IMR-90 (cell line): ENCODE measurements at regions not wholly inside any gene's neighbourhood (a gene's known extent, or its start where the extent isn't known, plus 50 kb on each side); places are given as distances from the start of the nearest gene placed in this dataset.

Experiments
- BHLHE40 ChIP-seq: fragments of 150-350 bp; IDR thresholded peaks from 2 replicates; pipeline ENCODE4 v1.6.1; 2016; ENCODE audit warnings: mild to moderate bottlenecking, low read depth, low read length
- CEBPB ChIP-seq: IDR thresholded peaks from 2 replicates; pipeline ENCODE4 v1.6.1; 2012; ENCODE audit warnings: low read depth, low read length, improper control_type of control experiment
- FOS ChIP-seq: fragments of 150-350 bp; IDR thresholded peaks from 2 replicates; pipeline ENCODE4 v1.6.1; 2016; ENCODE audit warnings: low read depth, low read length
- MAZ ChIP-seq: IDR thresholded peaks from 2 replicates; pipeline ENCODE4 v1.6.1; 2012; ENCODE audit warnings: low read depth, mild to moderate bottlenecking, low read length, improper control_type of control experiment, moderate library complexity, borderline replicate concordance
- MXI1 ChIP-seq: IDR thresholded peaks from 2 replicates; pipeline ENCODE4 v1.6.1; 2012; ENCODE audit warnings: low read depth, mild to moderate bottlenecking, low read length, moderate library complexity, borderline replicate concordance
- POLR2A ChIP-seq: IDR thresholded peaks from 2 replicates; pipeline ENCODE4 v1.6.1; 2012; ENCODE audit warnings: mild to moderate bottlenecking, low read depth, low read length
- RAD21 ChIP-seq: IDR thresholded peaks from 2 replicates; pipeline ENCODE4 v1.6.1; 2012; ENCODE audit warnings: low read length, improper control_type of control experiment
- RCOR1 ChIP-seq: IDR thresholded peaks from 2 replicates; pipeline ENCODE4 v1.6.1; 2012; ENCODE audit warnings: mild to moderate bottlenecking, low read length, improper control_type of control experiment; ENCODE audit not compliant: insufficient replicate concordance
- TF ChIP-seq, protein P1 (sequence below): conservative IDR thresholded peaks from 2 replicates; pipeline ENCODE4 v1.5.1; 2012; ENCODE audit warnings: mild to moderate bottlenecking, low read depth, low read length, improper control_type of control experiment
- TF ChIP-seq, protein P2 (sequence below): fragments of 150-350 bp; IDR thresholded peaks from 2 replicates; pipeline ENCODE4 v1.6.1; 2016; ENCODE audit warnings: low read depth, mild to moderate bottlenecking, low read length, moderate library complexity, borderline replicate concordance

GRCh38 chr1:238484121-238484520, 593.4 kb upstream of the ZP4 start:
- TF ChIP-seq, protein P1, sequence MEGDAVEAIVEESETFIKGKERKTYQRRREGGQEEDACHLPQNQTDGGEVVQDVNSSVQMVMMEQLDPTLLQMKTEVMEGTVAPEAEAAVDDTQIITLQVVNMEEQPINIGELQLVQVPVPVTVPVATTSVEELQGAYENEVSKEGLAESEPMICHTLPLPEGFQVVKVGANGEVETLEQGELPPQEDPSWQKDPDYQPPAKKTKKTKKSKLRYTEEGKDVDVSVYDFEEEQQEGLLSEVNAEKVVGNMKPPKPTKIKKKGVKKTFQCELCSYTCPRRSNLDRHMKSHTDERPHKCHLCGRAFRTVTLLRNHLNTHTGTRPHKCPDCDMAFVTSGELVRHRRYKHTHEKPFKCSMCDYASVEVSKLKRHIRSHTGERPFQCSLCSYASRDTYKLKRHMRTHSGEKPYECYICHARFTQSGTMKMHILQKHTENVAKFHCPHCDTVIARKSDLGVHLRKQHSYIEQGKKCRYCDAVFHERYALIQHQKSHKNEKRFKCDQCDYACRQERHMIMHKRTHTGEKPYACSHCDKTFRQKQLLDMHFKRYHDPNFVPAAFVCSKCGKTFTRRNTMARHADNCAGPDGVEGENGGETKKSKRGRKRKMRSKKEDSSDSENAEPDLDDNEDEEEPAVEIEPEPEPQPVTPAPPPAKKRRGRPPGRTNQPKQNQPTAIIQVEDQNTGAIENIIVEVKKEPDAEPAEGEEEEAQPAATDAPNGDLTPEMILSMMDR: no peak
- TF ChIP-seq POLR2A: no peak
- no peak for TF ChIP-seq MAZ
- no peak for TF ChIP-seq RCOR1
- TF ChIP-seq, protein P2, sequence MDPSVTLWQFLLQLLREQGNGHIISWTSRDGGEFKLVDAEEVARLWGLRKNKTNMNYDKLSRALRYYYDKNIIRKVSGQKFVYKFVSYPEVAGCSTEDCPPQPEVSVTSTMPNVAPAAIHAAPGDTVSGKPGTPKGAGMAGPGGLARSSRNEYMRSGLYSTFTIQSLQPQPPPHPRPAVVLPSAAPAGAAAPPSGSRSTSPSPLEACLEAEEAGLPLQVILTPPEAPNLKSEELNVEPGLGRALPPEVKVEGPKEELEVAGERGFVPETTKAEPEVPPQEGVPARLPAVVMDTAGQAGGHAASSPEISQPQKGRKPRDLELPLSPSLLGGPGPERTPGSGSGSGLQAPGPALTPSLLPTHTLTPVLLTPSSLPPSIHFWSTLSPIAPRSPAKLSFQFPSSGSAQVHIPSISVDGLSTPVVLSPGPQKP: no peak
- no peak for TF ChIP-seq CEBPB
- TF ChIP-seq BHLHE40: no peak
- TF ChIP-seq FOS: no peak
- TF ChIP-seq RAD21: no peak
- no peak for TF ChIP-seq MXI1
